Rectal smooth muscle tissue (tissue), 1 donor: ENCODE measurements at regions not wholly inside any gene's neighbourhood (a gene's known extent, or its start where the extent isn't known, plus 50 kb on each side); places are given as distances from the start of the nearest gene placed in this dataset.

ENCODE experiments used
- H3K27ac ChIP-seq: one replicate; pipeline ENCODE4 v1.7.0; 2013; ENCODE audit warnings: low read depth, low read length, inconsistent platforms
- H3K27me3 ChIP-seq: one replicate; pipeline ENCODE4 v1.7.0; 2013; ENCODE audit warnings: low read length; ENCODE audit not compliant: control insufficient read depth, insufficient read depth
- H3K36me3 ChIP-seq: one replicate; pipeline ENCODE4 v1.7.0; 2013; ENCODE audit warnings: low read length; ENCODE audit not compliant: control insufficient read depth, insufficient read depth
- H3K4me1 ChIP-seq: one replicate; pipeline ENCODE4 v1.7.0; 2013; ENCODE audit warnings: low read length; ENCODE audit not compliant: control insufficient read depth, insufficient read depth
- H3K4me3 ChIP-seq: one replicate; pipeline ENCODE4 v1.7.0; 2013; ENCODE audit warnings: low read length
- H3K9ac ChIP-seq: one replicate; pipeline ENCODE4 v1.7.0; 2013; ENCODE audit warnings: low read length

DNA sequence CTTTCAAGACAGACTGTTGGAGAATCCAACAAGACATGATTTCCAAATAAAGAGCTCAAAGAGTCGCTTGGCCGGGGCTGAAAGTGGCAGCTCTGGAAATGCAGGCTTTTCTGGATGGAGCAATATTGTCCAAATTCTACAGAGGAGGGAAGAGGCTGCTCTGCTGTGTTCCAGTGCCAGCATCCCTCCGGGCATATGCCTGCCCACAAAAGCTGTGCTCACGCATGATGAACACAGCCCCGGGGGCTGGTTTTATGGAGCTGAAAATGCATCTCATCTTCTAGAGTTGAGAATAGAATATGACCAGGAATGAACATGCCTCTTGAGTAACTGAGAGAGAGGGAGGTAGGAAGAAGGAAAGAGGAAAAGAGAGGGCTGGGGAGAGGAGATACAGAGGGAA lies 74.7 kb upstream of the TOX3 start:
- Histone ChIP-seq H3K9ac (no peak overlapping the region), H3K4me1 (no peaks in the 10 kb centered on the region), H3K36me3 (no peaks in the 10 kb centered on the region), H3K27ac (no peak overlapping the region), H3K4me3 (no peak overlapping the region), H3K27me3 (no peaks in the 10 kb centered on the region)

DNA sequence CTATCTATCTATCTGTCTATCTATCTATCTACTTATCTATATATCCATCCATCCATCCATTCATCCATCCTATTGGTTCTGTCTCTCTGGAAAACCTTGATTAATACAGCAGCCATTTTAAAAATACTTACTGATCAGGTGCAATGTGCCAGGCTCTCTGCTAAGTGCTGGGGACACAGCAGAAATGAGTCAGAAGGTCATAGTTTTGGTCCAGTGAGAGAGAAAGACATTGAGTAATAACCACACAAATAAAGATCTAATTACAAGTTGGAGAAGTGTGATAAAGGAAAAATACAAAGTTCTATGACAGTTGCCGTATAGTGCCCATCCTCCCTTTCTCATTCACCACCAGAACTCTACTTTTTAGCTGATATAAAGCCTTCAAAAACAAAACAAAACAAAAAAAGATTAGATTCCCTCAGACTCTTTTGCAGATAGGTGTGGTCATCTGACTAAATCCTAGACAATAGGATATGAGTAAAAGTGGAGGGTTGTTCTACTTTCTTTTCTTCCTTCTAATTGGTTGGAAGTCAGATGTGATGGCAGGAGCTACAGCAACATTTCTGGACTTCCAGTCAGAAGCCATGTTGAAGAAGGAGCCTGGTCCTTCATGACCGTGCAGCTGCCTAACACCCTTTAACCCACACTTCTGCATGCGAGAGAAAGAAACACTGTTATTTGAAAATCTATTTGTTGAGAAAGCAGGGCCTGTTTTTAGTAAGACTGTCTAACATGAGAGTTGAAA lies 72.0 kb upstream of the TOX3 start:
- Histone ChIP-seq H3K9ac (no peak overlapping the region), H3K36me3 (no peaks in the 10 kb centered on the region), H3K27ac (no peak overlapping the region), H3K27me3 (no peaks in the 10 kb centered on the region), H3K4me3 (no peak overlapping the region), H3K4me1 (no peaks in the 10 kb centered on the region)

DNA sequence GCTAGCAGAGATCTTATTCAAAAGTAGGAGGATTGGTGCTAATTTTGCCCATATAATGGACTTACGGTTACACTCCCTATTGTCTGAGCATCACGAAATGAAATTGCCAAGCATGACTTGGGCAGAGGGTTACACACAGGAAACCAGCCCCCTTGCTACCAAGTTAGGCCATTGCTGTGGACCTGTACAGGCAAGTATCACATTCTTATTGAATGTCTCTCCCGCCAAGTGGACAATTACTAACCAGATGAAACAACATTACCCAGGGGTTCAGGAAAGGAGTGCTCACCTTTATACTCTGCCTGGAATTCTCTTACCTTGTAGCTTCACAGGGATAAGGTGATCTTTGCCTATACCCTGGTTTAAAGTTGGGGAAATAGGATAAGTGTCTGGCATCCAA lies 70.6 kb upstream of the TOX3 start:
- no peaks in the 10 kb centered on the region for H3K27me3 ChIP-seq
- H3K9ac ChIP-seq, result no peak overlapping the region
- H3K27ac ChIP-seq, result no peak overlapping the region
- H3K4me1 ChIP-seq, result no peaks in the 10 kb centered on the region
- H3K4me3 ChIP-seq, result no peak overlapping the region
- no peaks in the 10 kb centered on the region for H3K36me3 ChIP-seq

DNA sequence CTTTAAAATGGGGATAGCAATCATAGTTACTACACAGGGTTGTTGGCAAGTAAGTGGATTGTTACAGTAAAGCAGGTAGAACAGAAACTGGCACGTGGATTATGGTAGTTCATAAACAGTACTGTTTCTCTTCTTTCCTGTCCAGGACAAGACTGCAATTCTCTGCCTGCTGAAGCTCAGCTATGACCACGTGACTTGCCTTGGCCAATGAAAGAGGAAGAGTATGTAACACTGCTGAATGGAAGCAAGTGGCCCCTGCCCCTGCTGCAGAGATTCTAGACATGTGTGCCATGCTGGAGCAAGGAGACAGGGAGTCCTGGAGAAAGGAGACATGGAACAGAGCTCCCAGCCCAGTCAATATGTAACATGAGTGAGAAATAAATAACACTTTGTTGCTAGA lies 66.6 kb upstream of the TOX3 start:
- Histone ChIP-seq H3K27ac (no peak overlapping the region), H3K4me1 (no peaks in the 10 kb centered on the region), H3K27me3 (no peaks in the 10 kb centered on the region), H3K36me3 (no peaks in the 10 kb centered on the region), H3K9ac (no peak overlapping the region), H3K4me3 (no peak overlapping the region)

DNA sequence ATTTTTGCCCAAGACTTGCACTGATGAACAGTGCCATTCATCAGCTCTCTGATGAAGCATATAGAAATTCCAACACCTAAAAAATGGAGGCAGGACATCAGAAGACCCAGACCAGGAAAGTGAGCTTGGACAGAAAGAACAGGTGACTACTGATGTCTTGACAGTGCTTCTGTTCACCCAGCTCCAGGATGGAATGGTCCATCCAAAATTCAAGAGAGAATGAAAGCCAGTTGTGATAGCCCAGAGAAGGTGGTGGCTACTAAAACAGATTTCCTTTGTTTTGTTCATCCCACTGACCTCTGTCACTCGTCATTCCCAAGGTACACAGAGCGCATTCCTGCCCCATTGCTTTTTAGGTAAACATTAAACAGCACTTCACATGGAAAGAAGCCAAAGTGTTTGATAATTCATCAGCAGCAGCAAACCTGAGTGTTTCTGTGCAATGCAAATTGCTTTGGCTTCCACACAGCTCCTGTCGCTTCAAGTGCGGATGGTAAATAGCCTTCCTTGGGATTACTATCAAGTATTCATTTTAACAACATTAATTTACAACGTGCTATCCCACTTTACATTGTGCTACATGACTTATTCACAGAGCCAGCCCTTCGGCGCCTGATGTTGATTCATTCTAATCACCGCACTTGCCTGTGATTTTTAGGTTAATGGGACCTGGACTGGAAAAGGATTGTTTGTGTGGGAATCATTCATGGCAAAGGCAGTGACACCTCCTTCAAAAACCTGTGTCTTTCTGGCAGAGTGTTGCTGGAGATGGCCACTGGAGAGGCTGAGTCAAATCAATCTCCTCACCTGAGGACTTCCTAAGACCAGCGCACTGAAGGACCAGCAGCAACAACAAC lies 65.1 kb upstream of the TOX3 start:
- H3K27me3 ChIP-seq, result no peaks in the 10 kb centered on the region
- H3K9ac ChIP-seq, result no peak overlapping the region
- no peaks in the 10 kb centered on the region for H3K4me1 ChIP-seq
- no peaks in the 10 kb centered on the region for H3K36me3 ChIP-seq
- no peak overlapping the region for H3K4me3 ChIP-seq
- H3K27ac ChIP-seq, result no peak overlapping the region

DNA sequence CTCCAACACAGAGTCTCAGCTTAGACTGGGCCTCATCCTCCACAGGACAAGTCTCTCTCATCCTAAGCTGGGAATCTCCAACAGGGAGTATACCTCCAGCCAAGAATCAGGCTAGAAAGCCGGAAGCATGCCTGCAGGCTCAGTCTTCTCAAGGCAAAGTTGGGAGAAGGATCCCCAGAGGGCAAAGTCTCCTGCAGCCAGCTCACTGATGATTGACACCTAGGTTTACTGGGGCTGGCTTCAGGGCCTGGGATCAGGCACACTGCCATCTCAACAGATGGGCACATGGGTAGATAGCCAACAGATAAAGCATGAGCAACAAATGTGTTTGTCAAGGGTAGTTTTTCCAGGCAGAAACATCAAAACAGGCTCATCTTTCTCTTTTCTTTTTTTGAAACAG lies 56.1 kb upstream of the TOX3 start:
- Histone ChIP-seq H3K36me3 (no peaks in the 10 kb centered on the region), H3K27me3 (no peaks in the 10 kb centered on the region), H3K4me1 (no peaks in the 10 kb centered on the region), H3K4me3 (no peak overlapping the region), H3K9ac (no peak overlapping the region), H3K27ac (no peak overlapping the region)

DNA sequence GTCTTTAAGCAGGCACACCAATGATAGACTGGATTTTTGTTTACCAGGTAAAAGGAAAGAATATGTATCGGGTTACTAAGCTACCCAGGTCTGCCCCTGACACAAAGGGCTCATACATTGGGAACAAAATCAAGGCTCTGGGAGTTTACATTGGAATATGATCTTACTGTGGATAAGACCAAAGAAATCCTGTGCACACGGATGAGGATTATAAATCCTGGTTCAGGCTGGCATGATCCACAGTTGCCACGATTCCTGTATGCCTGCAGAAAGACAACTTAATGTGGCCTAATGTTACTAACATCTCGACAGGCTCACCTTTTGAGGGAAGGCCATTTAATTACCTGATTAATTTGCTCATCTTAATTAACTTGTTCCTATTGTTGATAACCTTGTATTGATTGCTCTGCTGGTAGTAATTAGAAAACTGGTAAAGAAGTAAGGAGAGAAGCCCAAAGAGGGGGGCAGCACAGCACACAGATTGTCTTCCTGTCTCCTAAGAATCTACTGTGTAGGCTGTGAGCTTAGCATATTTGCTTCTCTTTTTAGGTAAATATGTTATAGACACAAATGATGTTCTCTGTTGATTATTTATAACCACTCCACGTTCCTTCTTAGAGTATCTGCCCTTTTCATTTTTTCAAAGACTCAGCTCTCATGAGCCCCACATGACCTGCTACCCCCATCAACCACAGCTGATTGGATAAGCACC lies 51.0 kb upstream of the TOX3 start:
- Histone ChIP-seq H3K27me3 (no peaks in the 10 kb centered on the region), H3K9ac (no peak overlapping the region), H3K4me3 (no peak overlapping the region), H3K4me1 (peaks cover 4% of the 10 kb centered on the region), H3K36me3 (no peaks in the 10 kb centered on the region), H3K27ac (no peak overlapping the region)

DNA sequence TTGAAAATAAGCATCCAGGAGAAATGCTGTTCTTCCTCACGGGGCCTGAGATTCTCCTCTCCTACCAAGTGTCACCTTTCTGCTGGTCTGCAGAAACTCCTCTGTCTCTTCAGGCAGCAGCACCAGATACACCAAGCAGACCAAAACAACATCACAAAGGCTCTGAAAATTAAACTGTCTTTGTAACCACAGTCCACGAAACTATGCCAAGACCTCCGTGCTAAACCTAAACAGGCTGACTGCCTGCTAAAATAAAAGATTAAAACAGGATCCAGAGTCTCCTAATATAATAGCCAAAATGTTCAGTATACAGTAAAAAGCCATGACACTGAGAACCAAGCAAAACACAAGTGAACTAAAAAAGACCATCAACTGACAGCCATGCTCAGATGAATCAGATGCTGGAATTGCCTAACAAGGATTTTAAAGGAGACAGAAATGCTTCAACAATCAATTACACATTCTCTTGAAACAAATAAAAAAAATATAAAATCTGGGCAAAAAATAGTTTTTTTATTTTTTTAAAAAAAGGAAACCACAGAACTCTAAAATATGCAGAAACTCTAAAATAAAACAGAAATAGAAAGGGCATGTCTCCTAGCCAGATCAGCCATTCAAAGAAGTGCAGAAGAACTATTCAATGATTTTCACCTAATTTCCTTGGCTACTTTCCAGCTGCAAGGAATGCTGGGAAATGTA lies 50.3 kb upstream of the TOX3 start:
- no peaks in the 10 kb centered on the region for H3K27me3 ChIP-seq
- H3K4me3 ChIP-seq, result no peak overlapping the region
- H3K27ac ChIP-seq, result peak overlapping the region; percentile 22
- no peaks in the 10 kb centered on the region for H3K36me3 ChIP-seq
- H3K9ac ChIP-seq, result no peak overlapping the region
- H3K4me1 ChIP-seq, result peaks cover 4% of the 10 kb centered on the region
